GM13977 (cell line): ENCODE measurements at regions not wholly inside any gene's neighbourhood (a gene's known extent, or its start where the extent isn't known, plus 50 kb on each side); places are given as distances from the start of the nearest gene placed in this dataset.
"Not testable (repeated sequence)": the region's sequence is repeated elsewhere in the genome, so short reads cannot be mapped to it uniquely, and the experiment has no call there.

Experiments used
- DNase-seq: peaks from one replicate; pipeline ENCODE4 v3.0.0; 2012; ENCODE audit warnings: low spot score
- CTCF ChIP-seq: IDR thresholded peaks from 2 replicates; pipeline ENCODE4 v1.5.1; 2012; ENCODE audit warnings: mild to moderate bottlenecking, control low read depth; ENCODE audit not compliant: insufficient read depth; ENCODE audit errors: extremely low read depth, missing control alignments
- in situ Hi-C: fragments of 300-500 bp; cut with MboI; formaldehyde crosslinking; loops from one replicate; pipeline ENCODE4 v1.12.0; 2022; ENCODE audit warnings: low sequenced_read_pairs, low pct_unique_long_range_greater_than_20kb, mixed read lengths, inconsistent platforms; ENCODE audit not compliant: unreplicated experiment

- DNase-seq, result no peak
- in situ Hi-C loops, result no loop called here
- no peak for TF ChIP-seq CTCF
These were observed 91.6 kb downstream of the CHCHD4 start for GRCh38 chr3:14033023-14033422.

GRCh38 chr3:14031271-14031670, 93.4 kb downstream of the CHCHD4 start:
- DNase-seq, result peak; percentile 32
- TF ChIP-seq CTCF, result no peak
- in situ Hi-C loops, result no loop called here

- in situ Hi-C loops, DNase-seq: not testable (repeated sequence)
These were observed 95.2 kb downstream of the CHCHD4 start for GRCh38 chr3:14029390-14029995.

GRCh38 chr3:14028122-14028521, 96.5 kb downstream of the CHCHD4 start:
- in situ Hi-C loops, result not testable (repeated sequence)

GRCh38 chr3:14019459-14019858, 105.2 kb downstream of the CHCHD4 start:
- in situ Hi-C loops, result no loop called here
- no peak for TF ChIP-seq CTCF
- no peak for DNase-seq

More at GRCh38 chr3:14028122-14028521, 96.5 kb downstream of the CHCHD4 start:
- not testable (repeated sequence) for DNase-seq

- in situ Hi-C loops, result no loop called here
- DNase-seq, result no peak
- no peak for TF ChIP-seq CTCF
These were observed 107.7 kb downstream of the CHCHD4 start for GRCh38 chr3:14016900-14017475.

- no peak for DNase-seq
- in situ Hi-C loops, result no loop called here
- TF ChIP-seq CTCF, result no peak
These were observed 117.7 kb downstream of the CHCHD4 start for GRCh38 chr3:14007006-14007405.

- no peak for TF ChIP-seq CTCF
- no peak for DNase-seq
- in situ Hi-C loops, result no loop called here
These were observed 121.3 kb upstream of the WNT7A start for GRCh38 chr3:14001136-14001535.
